Tongue (tissue), 1 donor: ENCODE measurements at regions not wholly inside any gene's neighbourhood (a gene's known extent, or its start where the extent isn't known, plus 50 kb on each side); places are given as distances from the start of the nearest gene placed in this dataset.
A peak's percentile ranks its signal among the peaks of the same experiment; 100 is the strongest.
"Not testable (repeated sequence)": the region's sequence is repeated elsewhere in the genome, so short reads cannot be mapped to it uniquely, and the experiment has no call there.

Experiments used
- DNase-seq: peaks from one replicate; pipeline ENCODE4 v3.0.0-alpha.2; 2015

DNA sequence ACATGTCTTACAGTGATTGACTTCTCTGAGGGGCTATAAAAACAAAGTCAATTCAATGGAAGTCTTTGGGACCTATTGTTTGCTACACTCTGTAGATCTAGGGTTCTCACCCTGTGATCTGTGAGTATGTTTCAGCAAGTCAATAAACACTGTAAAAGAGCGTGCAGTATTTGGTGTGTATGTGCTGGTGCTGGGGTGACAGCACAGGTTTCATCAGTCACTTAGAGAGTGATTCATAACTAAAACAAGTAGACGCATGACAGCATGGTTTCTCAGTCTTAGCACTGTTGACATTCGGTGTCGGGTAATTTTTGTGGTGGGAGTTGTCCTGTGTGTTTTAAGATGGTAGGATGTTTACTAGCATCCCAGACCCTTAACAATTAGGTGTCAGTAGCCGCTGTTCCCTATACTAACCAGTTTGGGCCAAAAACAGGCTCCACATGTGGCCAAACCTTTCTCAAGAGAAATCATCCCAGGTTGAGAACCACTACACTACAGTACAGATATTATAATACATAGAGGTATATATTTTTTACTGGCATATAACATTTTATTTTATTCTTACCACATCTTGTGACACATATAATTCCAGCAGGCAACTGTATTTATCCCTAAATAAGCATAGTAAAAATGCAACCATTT lies 411.8 kb downstream of the ARL4A start:
- peak; percentile 33 for DNase-seq

DNA sequence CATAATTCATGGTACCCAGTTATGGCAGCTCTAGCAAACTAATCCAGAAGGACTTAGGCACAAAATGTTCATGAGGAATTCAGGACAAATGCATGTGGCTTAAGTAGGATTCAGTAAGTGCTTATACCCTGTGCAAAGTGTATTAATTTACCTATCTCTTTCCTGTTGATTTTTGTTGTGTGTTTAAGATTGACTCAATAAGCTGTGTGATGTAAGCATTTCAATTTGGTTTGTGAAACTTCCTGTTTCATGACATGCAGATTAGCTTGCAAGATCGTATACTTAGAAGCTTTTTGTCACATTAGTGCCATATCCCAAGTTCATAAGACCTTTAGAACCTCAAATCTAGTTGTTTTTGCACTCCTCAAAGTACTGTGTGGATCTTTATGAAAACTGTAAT lies 416.7 kb downstream of the ARL4A start:
- DNase-seq = no peak

DNA sequence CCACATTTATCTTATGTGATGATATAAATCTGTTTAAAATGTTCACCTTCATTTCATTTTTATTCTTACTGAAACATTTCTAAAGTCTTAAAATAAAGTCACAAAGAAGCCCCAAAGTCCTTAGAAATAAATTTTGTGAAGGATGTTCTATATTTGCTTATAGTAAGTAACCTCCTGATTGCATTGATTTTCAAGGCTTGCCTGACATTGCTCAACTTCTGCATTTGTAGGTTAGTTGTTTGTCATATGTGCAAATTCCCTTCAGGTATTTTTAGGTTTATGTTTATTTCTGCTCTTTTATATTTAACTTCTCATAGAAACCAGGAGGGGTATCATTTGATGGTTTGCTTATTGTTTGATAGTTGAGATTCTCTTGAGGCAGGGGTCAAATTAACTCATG lies 417.8 kb downstream of the ARL4A start:
- no peak for DNase-seq

DNA sequence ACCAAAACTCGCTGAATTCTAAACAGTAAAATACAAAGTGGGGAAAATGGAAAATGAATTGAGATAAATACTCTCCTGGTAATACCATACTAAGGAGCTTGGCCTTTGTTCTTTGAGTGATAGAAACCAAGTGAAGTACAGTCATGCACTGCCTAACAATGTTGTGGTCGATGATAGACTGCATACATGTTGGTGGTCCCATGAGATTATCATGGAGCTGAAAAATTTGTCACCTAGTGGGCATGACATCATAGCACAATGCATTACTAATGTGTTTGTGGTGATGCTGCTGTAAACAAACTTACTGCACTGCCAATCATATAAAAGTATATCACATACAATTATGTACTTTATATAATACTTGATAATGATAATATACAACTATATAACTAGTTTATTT lies 419.1 kb downstream of the ARL4A start:
- DNase-seq = no peak

DNA sequence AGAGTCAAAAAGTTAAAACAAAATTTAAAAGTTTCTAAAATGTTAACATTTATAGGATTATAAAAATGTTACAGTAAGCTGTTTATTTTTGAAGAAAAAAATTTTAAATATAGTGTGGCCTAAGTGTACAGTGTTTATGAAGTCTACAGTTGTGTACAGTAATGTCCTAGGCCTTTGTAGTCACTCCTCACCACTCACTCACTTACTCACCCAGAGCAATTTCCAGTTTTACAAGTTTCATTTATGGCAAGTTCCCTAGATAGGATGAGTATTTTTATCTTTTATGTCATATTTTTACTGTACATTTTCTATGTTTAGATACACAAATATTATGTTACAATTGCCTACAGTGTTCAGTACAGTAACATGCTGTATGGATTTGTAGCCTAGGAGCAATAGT lies 419.9 kb downstream of the ARL4A start:
- no peak for DNase-seq

DNA sequence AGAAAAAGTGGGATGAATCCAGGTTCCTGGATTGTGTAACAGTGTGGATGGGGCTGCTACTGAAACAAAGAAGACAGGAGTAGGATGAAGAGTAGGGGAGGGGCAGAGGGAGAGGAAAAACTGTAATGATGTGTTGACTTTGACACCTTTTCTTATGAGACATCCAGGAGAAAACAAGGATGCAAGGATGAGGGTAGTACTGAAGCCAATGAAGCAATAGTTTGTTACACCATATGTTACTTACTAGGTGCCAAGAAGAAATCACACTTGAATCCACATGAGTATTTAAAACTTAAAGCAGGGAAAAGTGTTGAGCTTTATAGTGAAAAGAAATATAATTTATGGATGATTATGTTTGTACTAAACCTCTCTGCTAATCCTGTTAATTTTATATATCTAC lies 420.6 kb downstream of the ARL4A start:
- DNase-seq = no peak

DNA sequence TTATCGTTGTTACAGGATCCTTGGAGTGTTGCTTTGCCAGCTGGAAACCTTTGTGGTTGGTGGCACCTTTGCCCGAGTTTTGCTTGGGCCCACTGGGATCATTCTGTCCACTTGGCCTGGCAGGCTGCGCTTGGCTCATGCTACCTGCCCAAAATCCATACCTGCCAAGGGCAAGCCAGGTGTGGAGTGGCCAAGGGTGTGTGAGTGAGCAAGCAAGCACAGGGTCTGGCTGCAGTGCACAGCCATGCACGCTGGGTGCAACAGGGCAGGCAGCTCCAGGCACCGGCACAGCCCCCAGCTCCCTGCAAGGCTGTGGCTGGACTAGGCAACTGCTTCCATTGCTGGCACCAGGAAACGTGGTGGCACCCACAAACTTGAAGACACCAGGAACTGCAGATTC lies 421.8 kb downstream of the ARL4A start:
- no peak for DNase-seq

DNA sequence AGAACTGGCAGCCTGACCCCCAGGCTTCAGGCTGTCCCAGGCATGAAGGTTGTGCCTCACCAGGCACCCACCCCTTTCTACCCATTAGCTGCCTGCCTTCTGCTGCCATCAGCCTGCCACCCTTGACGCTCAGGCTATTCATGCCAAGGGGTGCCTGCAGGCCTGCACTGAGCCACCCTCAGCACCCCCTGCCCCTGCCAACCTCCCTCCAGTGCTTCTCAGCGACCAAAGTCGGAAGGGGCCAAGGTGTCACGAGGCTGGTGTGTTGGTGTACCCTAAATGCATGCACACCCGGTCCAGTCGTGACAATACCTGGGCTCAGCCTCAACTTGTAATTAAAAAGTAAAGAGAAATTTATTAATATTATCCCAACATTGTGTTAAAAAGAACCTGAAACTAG lies 422.7 kb downstream of the ARL4A start:
- no peak for DNase-seq

DNA sequence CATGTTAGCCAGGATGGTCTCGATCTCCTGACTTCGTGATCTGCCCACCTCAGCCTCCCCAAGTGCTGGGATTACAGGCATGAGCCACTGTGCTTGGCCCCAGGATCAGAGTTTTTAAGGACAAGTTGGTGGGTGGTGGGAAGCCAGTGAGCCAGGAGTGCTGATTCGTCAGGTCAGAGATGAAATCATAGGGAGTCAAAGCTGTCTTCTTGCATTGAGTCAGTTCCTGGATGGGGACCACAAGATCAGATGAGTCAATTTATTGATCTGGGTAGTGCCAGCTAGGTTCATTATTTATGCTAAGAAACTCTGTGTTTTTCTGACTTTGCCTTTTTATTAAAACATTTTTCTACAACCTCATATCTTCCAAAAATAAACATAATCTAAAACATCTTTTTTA lies 423.8 kb downstream of the ARL4A start:
- no peak for DNase-seq

DNA sequence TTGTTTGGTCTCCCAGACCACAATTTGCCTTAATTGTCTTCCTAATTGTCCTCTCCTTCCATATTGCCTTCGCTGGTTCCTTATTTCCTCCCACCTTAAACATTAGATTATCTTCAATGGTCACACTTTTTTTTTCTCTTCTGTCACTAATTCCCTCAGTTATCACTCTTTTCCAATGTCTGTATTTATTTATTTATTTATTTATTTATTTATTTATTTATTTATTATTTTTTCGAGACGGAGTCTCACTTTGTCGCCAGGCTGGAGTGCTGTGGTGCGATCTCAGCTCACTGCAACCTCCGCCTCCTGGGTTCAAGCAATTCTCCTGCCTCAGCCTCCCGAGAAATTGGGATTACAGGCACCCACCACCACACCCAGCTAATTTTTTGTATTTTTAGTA lies 426.8 kb downstream of the ARL4A start:
- not testable (repeated sequence) for DNase-seq

DNA sequence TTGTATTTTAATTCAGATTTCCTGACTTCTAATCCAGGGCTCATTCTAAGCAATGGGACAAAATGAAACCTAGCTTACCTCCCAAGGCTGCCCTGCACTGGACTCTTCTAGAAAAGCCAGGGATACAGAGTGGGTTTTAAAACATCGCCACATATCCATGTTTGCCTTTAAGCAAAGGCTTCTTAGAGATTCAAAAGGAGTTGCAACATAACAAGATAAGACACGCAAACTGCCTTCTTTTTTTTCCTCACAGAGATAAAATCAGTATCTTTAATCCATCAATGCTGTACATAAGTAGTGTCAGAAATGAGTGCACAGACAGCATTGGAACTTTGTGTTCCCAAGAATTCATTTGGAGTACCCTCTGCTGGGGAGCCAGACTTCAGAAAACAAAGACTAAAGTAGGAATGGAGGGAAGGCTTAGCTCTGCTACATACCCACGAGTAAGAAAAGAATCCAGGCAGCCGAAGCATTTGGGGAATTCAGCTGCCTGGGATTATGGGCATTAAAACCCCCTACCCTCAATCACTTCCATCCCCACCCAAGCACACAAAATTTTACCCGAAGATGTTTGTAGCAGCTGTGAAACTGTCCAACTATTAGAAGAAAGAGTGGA lies 427.8 kb downstream of the ARL4A start:
- DNase-seq = peak; percentile 24

DNA sequence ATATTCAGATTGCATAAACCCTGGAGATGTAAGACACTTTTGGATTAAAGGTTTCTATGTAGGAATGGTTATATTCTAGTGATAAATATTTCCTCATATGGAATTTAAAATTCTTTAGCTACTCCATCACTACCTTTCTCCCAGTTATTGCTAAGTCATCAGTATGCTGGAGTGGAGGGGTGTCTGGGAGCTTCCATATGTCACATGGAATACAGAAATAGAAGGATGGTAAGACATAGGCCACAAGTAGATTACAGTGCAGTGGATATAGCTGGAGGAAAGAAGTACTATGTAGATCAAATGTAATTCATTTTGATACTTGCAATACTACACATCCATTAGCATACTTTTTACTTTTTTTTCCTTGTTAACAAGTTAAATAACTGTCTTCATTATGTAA lies 428.4 kb downstream of the ARL4A start:
- DNase-seq = no peak

DNA sequence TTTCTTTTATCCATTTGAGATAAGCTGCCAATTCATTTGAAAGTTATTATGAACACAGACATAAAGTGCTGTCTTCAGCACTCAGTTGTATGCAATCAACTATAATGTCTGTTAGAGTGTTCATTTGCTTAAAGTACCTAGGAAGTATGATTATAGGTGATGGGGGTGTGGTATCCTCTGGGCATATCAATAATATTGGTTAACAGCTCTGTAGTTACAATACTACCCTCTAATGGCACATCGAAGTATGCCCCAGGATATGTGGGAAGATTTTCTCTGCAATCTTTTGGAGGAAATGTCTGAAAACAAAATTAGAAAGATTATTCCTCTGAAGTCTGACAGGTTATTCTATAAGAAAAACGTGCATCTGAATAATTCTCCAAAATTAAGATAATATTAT lies 429.7 kb downstream of the ARL4A start:
- DNase-seq = no peak

DNA sequence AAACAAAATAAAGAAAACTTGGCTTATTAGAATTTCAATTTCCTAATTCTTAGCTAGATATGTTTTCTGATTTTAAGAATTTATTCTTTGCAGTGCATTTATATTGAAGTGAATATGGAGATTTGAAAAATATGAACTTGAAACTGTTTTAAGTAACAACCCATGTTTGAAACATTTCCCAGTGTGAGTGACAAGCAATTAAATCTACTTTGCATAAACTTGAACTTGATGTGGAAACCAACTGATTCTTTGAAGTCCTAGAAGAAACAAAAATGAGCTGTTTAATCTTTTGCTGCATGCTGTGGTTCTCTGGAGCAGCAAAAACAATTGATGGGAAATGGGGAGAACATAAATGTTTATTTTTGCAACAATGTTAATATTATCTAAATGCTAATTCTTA lies 430.2 kb downstream of the ARL4A start:
- no peak for DNase-seq

DNA sequence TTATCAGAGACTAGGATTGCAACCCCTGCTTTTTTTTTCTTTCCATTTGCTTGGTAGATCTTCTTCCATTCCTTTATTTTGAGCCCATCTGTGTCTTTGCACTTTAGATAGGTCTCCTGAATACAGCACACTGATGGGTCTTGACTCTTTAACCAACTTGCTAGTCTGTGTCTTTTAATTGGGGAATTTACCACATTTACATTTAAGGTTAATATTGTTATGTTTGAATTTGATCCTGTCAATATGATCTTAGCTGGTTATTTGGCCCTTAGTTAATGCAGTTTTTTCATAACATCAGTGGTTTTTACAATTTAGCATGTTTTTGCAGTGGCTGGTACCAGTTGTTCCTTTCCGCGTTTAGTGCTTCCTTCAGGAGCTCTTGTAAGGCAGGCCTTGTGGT lies 437.2 kb downstream of the ARL4A start:
- not testable (repeated sequence) for DNase-seq

DNA sequence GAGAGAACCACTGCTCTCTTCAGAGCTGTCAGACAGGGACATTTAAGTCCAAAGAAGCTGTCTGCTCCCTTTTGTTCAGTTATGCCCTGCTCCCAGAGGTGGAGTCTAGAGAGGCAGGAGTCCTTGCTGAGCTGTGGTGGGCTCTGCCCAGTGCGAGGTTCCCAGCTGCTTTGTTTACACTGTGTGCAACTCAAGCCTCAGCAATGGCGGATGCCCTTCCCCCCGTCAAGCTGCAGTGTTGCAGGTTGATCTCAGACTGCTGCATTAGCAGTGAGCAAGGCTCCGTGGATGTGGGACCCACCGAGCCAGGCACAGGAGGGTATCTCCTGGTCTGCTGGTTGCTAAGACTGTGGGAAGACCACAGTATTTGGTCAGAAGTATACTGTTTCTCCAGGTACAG lies 438.9 kb downstream of the ARL4A start:
- DNase-seq = no peak

DNA sequence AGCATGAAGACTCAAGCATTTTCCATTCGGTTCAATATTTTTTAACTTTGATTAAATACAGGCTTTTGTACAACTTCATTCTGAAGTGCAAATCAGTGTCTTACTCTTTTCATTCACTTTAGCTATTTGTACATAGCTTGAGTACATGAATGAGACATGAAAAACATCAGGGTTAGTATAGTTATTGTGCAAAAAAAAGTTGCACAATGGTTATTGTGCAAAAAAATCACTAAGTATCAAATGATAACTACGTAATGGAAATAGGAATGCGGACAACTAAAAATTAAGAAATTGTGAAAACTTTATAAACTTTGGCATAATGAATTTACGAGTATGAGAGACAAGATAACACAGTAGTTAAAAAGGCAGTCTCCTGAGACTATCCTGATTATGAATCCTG lies 442.9 kb downstream of the ARL4A start:
- DNase-seq = no peak

DNA sequence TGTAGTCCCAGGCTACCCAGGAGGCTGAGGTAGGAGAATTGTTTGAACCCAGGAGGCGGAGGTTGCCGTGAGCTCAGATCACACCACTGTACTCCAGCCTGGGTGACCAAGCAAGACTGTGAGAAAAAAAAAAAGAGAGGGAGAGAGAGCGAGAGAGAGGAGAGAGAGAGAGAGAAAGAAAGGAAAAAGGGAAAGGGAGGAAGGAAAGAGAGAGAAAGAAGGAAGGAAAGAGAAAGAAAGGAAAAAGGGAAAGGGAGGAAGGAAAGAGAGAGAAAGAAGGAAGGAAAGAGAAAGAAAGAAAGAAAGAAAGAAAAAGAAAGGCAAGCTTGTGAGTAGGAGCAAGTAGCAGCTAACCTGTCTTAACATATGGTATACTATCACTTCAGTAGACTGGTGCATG lies 443.5 kb downstream of the ARL4A start:
- not testable (repeated sequence) for DNase-seq

DNA sequence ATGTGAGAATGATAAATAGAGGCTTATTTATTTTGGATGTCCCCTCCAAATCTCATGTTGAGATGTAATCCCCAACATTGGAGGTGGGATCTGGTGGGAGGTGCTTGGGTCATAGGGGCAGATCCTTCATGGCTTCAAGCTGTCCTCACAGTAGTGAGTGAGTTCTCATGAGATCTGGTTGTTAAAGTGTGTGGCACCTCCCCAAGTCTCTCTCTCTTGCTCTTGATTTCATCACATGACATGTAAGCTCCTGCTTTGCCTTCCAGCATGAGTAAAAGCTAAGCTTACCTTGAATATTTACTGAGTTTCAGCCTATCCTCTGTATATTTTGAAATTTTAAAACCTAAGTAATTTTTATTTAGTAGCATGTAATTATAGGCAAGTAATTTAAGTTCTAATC lies 444.9 kb downstream of the ARL4A start:
- no peak for DNase-seq

DNA sequence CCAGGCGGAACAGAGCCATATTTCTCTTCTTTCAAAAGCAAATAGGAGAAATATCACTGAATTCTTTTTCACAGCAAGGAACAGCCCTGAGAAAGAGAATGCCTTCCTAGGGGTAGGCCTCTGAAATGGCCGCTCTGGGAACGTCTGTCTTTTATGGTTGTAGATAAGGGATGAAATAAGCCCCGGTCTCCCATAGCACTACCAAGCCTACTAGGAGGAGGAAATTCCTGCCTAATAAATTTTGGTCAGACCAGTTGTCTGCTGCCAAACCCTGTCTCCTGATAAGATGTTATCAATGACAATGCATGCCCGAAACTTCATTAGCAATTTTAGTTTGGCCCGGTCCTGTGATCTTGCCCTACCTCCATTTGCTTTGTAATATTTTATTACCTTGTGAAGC lies 448.9 kb downstream of the ARL4A start:
- DNase-seq = not testable (repeated sequence)

DNA sequence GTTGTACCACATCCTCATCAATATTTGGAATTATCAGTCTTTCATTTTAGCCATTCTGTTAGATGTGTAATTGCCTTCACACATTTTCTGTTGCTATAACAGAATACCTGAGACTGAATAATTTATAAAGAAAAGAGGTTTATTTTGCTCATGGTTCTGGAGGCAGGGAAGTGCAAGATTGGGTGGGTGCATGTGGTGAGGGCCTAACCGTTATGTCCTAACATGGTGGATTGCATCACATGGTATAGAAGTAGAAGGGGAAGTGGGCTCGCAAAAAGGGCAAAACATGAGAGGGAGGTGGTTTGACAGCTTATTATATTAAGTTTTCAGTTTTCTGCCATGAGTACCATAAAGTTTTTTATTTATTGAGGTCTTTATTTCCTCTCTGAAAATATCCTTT lies 452.0 kb downstream of the ARL4A start:
- no peak for DNase-seq

DNA sequence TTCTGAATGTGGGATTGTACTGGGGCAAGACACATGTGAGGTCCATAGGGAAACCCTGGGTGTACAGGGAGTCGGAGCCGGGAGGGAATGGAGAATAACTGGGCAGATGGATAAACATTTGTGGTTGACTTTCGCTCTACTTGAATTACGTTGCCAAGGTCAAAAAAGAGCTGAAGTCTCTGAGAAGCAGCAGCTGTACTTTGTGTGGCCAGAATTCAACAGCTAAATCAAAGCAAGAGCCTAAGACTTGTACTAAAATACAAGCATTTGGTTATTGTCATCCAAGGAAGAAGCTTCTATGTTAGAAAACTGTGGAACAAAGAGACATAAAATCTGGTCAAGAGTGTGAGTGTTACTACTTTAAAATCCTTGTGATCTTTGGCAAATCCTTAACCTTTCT lies 457.2 kb downstream of the ARL4A start:
- DNase-seq = peak; percentile 76

DNA sequence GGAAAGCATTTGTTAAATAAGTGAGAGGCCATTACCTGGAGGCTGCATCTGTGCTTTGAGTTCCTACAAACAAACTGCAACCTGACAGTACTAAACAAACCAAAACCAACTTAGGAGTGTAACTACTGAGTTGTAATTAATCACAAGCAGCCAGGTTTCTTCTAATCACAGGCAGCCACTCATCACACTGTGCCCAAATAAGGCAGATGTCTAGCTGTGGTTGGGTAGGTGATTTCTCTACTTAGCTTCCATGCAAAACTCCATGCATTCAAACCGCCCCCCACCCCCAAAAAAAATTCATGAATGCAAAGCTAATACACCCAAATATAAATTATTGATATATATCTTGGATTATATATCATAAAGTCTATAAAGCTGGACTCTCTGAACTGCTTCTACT lies 461.1 kb downstream of the ARL4A start:
- DNase-seq = no peak

DNA sequence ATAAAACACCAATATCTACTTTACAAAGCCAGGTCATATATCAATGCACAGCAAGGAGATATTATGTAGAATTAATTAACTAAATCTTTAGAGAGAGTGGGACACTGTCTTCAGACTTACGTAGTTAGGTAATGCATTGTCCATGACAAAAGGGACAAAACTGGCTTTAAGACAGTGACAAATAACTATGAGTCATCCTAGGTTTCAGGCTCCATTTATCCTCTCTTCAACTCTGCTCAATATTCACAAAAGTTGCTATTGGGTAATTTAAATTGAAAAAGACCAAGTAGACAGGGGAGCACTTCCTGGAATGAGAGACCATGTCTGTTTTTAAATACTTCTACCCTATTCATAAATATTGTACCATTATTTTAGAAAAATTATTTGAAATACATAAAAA lies 464.5 kb downstream of the ARL4A start:
- DNase-seq = no peak

DNA sequence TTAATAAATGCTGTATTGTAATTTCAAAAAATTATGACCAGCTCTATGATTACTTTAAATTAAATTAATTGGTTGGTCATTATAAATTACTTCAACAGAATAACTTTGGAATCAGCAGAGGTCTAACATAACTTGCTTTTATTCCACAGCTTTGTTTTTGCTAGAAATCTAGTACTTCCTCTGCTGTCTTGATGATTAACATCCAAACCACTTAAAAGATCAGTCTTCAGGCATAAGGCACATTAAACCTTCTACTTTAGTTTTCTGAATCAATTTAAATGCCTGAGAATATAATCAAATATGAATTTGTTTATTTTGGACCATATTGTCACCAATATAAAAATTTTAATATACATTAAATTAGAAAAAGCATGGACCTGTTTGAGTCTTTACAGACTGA lies 465.3 kb downstream of the ARL4A start:
- DNase-seq = no peak
